ENCODE measurements at regions not wholly inside any gene's neighbourhood (a gene's known extent, or its start where the extent isn't known, plus 50 kb on each side); places are given as distances from the start of the nearest gene placed in this dataset.

DNA sequence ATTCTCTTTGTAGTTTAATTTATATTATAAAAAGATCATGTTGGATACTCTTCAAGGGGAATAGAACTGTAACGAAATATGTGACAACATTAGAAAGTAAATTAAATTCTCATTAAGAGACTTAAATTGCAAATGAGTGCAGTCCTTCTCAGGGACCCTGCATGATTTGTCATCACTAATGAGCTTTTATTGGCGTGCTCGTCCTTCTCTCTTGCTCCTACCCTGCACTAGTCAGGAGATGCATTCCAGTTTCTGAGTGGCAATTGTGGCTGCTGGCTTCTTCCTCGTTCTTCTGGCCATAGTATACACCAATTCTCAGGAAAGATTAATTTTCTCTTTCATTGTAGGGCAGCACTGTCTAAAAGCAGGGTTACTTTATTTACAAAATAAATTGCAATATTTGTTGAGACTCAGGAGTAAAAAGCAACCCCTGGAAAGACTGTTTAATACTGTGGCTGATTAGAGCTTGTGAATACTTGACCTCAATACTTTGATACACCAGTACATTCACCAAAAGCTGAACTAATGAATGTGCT is 376.3 kb upstream of the CHD1 start:
- ChIA-PET CTCF (no interaction called here), POLR2A (no interaction called here)
- TF ChIP-seq ZNF425 (CRISPR knock-in tag; conservative IDR thresholded peaks at IDR 0.05) (no peak), NR3C1 (CRISPR knock-in tag; conservative IDR thresholded peaks at IDR 0.05; ENCODE audit: low read depth) (no peak), GTF2I (CRISPR knock-in tag; conservative IDR thresholded peaks at IDR 0.05) (no peak), NFATC4 (CRISPR knock-in tag; IDR thresholded peaks at IDR 0.05) (no peak), GRHL2 (CRISPR knock-in tag; IDR thresholded peaks at IDR 0.05; ENCODE audit: insufficient replicate concordance, severe bottlenecking) (no peak)
- TF ChIP-seq, protein P1, sequence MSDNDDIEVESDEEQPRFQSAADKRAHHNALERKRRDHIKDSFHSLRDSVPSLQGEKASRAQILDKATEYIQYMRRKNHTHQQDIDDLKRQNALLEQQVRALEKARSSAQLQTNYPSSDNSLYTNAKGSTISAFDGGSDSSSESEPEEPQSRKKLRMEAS (CRISPR knock-in tag; IDR thresholded peaks at IDR 0.05), result no peak
- H3K9me3 Mint-ChIP-seq, result peaks cover 5% of the 10 kb centered on the region; the same call in 1 of the 2 replicates
- H3K4me3 Mint-ChIP-seq, result no peak overlapping the region
- H3K4me1 Mint-ChIP-seq, result no peaks in the 10 kb centered on the region
- no peaks in the 10 kb centered on the region for H3K27me3 Mint-ChIP-seq (ENCODE audit: low read depth)
- H3K27ac Mint-ChIP-seq, result no peak overlapping the region
- DNase-seq (ENCODE audit: low spot score) (no peak), ATAC-seq (no peak)
- H3K36me3 Mint-ChIP-seq, result no peaks in the 10 kb centered on the region

DNA sequence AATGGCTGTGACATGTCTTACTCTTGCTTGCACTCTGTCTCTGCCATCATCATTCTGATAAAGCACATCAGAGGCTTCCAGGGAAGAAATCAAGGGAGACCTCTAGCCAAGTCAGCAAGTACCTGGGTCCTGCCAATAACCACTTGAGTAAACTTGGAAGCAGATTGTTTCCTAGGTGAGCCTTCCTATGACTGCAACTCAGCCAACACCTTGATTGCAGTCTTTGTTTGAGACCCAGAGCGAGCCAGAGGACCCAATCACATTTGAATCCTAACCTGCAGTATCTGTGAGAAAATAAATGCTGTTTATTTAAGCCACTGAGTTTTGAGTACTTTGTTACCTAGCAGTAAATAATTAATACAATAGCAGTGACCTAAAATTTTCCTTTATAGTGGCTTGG is 356.8 kb upstream of the CHD1 start:
- no peak overlapping the region for H3K27ac Mint-ChIP-seq
- no peaks in the 10 kb centered on the region for H3K4me1 Mint-ChIP-seq
- H3K4me3 Mint-ChIP-seq, result no peak overlapping the region
- ChIA-PET CTCF (no interaction called here), POLR2A (no interaction called here)
- no peaks in the 10 kb centered on the region for H3K27me3 Mint-ChIP-seq (ENCODE audit: low read depth)
- no peak for DNase-seq (ENCODE audit: low spot score)
- TF ChIP-seq ZNF423 (CRISPR knock-in tag; IDR thresholded peaks at IDR 0.05), result no peak
- TF ChIP-seq E2F1 (CRISPR knock-in tag; IDR thresholded peaks at IDR 0.05), result no peak
- TF ChIP-seq, protein P1 (CRISPR knock-in tag; IDR thresholded peaks at IDR 0.05), result no peak
- no peak for TF ChIP-seq ZNF138 (CRISPR knock-in tag; conservative IDR thresholded peaks at IDR 0.05)
- TF ChIP-seq ESRRA (CRISPR knock-in tag; IDR thresholded peaks at IDR 0.05; ENCODE audit: borderline replicate concordance), result no peak
- no peak for TF ChIP-seq NFE2L1 (CRISPR knock-in tag; IDR thresholded peaks at IDR 0.05)
- TF ChIP-seq NR3C1 (CRISPR knock-in tag; conservative IDR thresholded peaks at IDR 0.05; ENCODE audit: low read depth), result no peak
- TF ChIP-seq TEAD4 (CRISPR knock-in tag; IDR thresholded peaks at IDR 0.05), result no peak
- no peak for TF ChIP-seq ATF1 (CRISPR knock-in tag; IDR thresholded peaks at IDR 0.05)
- no peak for TF ChIP-seq CDX4 (CRISPR knock-in tag; IDR thresholded peaks at IDR 0.05; ENCODE audit: borderline replicate concordance)
- no peak for TF ChIP-seq ZNF671 (CRISPR knock-in tag; IDR thresholded peaks at IDR 0.05)
- no peak for TF ChIP-seq FOXJ3 (CRISPR knock-in tag; IDR thresholded peaks at IDR 0.05; ENCODE audit: borderline replicate concordance)
- no peak for TF ChIP-seq RORB (CRISPR knock-in tag; IDR thresholded peaks at IDR 0.05)
- no peak for TF ChIP-seq CREB1 (CRISPR knock-in tag; IDR thresholded peaks at IDR 0.05)
- TF ChIP-seq PREB (CRISPR knock-in tag; IDR thresholded peaks at IDR 0.05; ENCODE audit: borderline replicate concordance), result no peak
- TF ChIP-seq CREM (CRISPR knock-in tag; IDR thresholded peaks at IDR 0.05), result no peak
- no peak for TF ChIP-seq JAZF1 (CRISPR knock-in tag; IDR thresholded peaks at IDR 0.05)
- TF ChIP-seq IRF2 (CRISPR knock-in tag; IDR thresholded peaks at IDR 0.05; ENCODE audit: borderline replicate concordance, low read depth), result no peak
- no peaks in the 10 kb centered on the region for H3K9me3 Mint-ChIP-seq
- ATAC-seq, result no peak
- H3K36me3 Mint-ChIP-seq, result no peaks in the 10 kb centered on the region

All from WTC11 (cell line).